ENCODE measurements at regions not wholly inside any gene's neighbourhood (a gene's known extent, or its start where the extent isn't known, plus 50 kb on each side); places are given as distances from the start of the nearest gene placed in this dataset.

- TF ChIP-seq CTCF (IDR thresholded peaks at IDR 0.05) (no peak), POLR2A (IDR thresholded peaks at IDR 0.05) (no peak)
Measured at GRCh38 chr16:80273635-80274538, 266.9 kb upstream of the DYNLRB2 start.
